SKM-1 treated with dmso at 0.1 percent for 144 hours (cell line): ENCODE measurements at regions not wholly inside any gene's neighbourhood (a gene's known extent, or its start where the extent isn't known, plus 50 kb on each side); places are given as distances from the start of the nearest gene placed in this dataset.

Experiments
- DNase-seq: peaks from one replicate; lab custom pipeline; 2025; ENCODE audit not compliant: unreplicated experiment; lab: John Stamatoyannopoulos, UW

- DNase-seq: no peak
These were observed 65.6 kb upstream of the PCDH18 start for GRCh38 chr4:137597752-137598430.

- DNase-seq: no peak
These were observed 55.5 kb upstream of the PCDH18 start for GRCh38 chr4:137587796-137588195.

- no peak for DNase-seq
These were observed 51.4 kb upstream of the PCDH18 start for GRCh38 chr4:137583671-137584070.
